Panc1 (cell line): ENCODE measurements at regions not wholly inside any gene's neighbourhood (a gene's known extent, or its start where the extent isn't known, plus 50 kb on each side); places are given as distances from the start of the nearest gene placed in this dataset.

Experiments
- ATAC-seq: fragments of 200-7000 bp; cut with Tn5 transposase; 2 replicates; pipeline ENCODE4 v1.9.1; 2020; ENCODE audit warnings: mild to moderate bottlenecking, moderate library complexity
- BruUV-seq: library from RNA; stranded (reverse); fragments of 400-500 nt; replicated peaks from 2 replicates; lab custom pipeline; 2021; lab: Mats Ljungman, UMichigan
- CTCF ChIA-PET: fragments of 300-600 bp; sonication (Branson Sonifier 250); formaldehyde crosslinking; loops from one replicate; lab custom pipeline; 2022; ENCODE audit warnings: antibody characterized with exemption; lab: Charles Lee
- POLR2A ChIA-PET: fragments of 300-600 bp; sonication (Branson Sonifier 250); formaldehyde crosslinking; loops from one replicate; lab custom pipeline; 2022; ENCODE audit warnings: antibody characterized with exemption; lab: Charles Lee
- DNase-seq: peaks from one replicate; pipeline ENCODE4 v3.0.0-alpha.2; 2010; ENCODE audit warnings: low read depth, low spot score
- H3K27ac ChIP-seq: 2 replicates; pipeline ENCODE4 v1.5.1; 2011; ENCODE audit warnings: mild to moderate bottlenecking, low read length, inconsistent platforms
- H3K27me3 ChIP-seq: fragments of 200-500 bp; sonication (Bioruptor generic); 2 replicates; pipeline ENCODE4 v1.6.0; 2014; ENCODE audit warnings: low read length, inconsistent platforms; ENCODE audit not compliant: control insufficient read depth, insufficient read depth
- H3K36me3 ChIP-seq: fragments of 200-500 bp; sonication (Bioruptor generic); 2 replicates; pipeline ENCODE4 v1.5.1; 2014; ENCODE audit warnings: inconsistent platforms, mild to moderate bottlenecking, low read length, moderate library complexity; ENCODE audit not compliant: control insufficient read depth, insufficient read depth
- H3K4me1 ChIP-seq: 2 replicates; pipeline ENCODE4 v1.5.1; 2011; ENCODE audit warnings: inconsistent platforms, mild to moderate bottlenecking, low read length, moderate library complexity; ENCODE audit not compliant: control insufficient read depth, insufficient read depth
- H3K4me3 ChIP-seq, 2 experiments: 2 replicates each; pipeline ENCODE4 v1.5.1; 2011 to 2012; ENCODE audit warnings: low read depth in 2 of 2, low read length in 2 of 2, mild to moderate bottlenecking in 2 of 2, inconsistent platforms in 1 of 2, moderate library complexity in 1 of 2
- H3K9me3 ChIP-seq: fragments of 200-500 bp; sonication (Bioruptor generic); 2 replicates; pipeline ENCODE4 v1.5.1; 2014; ENCODE audit warnings: low read depth, mild to moderate bottlenecking, inconsistent platforms, low read length, moderate library complexity; ENCODE audit not compliant: control insufficient read depth, insufficient read depth
- CTCF ChIP-seq: fragments of 450-650 bp; IDR thresholded peaks from 2 replicates; pipeline ENCODE4 v1.5.1; 2017; ENCODE audit warnings: mild to moderate bottlenecking
- POLR2AphosphoS5 ChIP-seq: IDR thresholded peaks from 2 replicates; pipeline ENCODE4 v1.6.1; 2012; ENCODE audit warnings: mild to moderate bottlenecking, low read depth, low read length, moderate library complexity
- REST ChIP-seq, 2 experiments: IDR thresholded peaks; 2 replicates each; pipeline ENCODE4 v1.6.1; 2011 to 2012; ENCODE audit warnings: low read depth in 2 of 2, control low read depth in 1 of 2, low read length in 1 of 2, mild to moderate bottlenecking in 1 of 2, moderate library complexity in 1 of 2; ENCODE audit not compliant: insufficient read depth in 1 of 2
- SIN3A ChIP-seq: IDR thresholded peaks from 2 replicates; pipeline ENCODE4 v1.6.1; 2012; ENCODE audit warnings: low read depth, mild to moderate bottlenecking, low read length, moderate library complexity, borderline replicate concordance; ENCODE audit not compliant: insufficient read depth
- TCF7L2 ChIP-seq: IDR thresholded peaks from 2 replicates; pipeline ENCODE4 v1.6.1; 2011; ENCODE audit warnings: mild to moderate bottlenecking, low read depth, low read length, inconsistent platforms
- in situ Hi-C: cut with HindIII; loops from 2 replicates; pipeline ENCODE4 v1.10.0; 2016; ENCODE audit warnings: low sequenced_read_pairs, low pct_unique_long_range_greater_than_20kb
- intact Hi-C: fragments of 100-400 bp; cut with micrococcal nuclease; formaldehyde crosslinking; loops from one replicate; pipeline ENCODE4 v1.10.0; 2022; ENCODE audit not compliant: unreplicated experiment

GRCh38 chr7:124996778-124997177, 67.2 kb upstream of the POT1 start:
- Histone ChIP-seq H3K36me3 (no peaks in the 10 kb centered on the region), H3K4me3 (no peak overlapping the region), H3K9me3 (no peaks in the 10 kb centered on the region), H3K27ac (no peak overlapping the region), H3K4me1 (peaks cover 2% of the 10 kb centered on the region; the same call in 1 of the 2 replicates), H3K27me3 (no peaks in the 10 kb centered on the region)
- ChIA-PET POLR2A (no interaction called here), CTCF (interaction anchor here (0.7 kb wide), 1 partner anchor 975 kb away, joined by 8 read pairs; no protein-coding TSS in a partner anchor)
- TF ChIP-seq TCF7L2 (no peak), CTCF (peak; percentile 42), POLR2AphosphoS5 (no peak), REST (IDR thresholded peaks at IDR 0.05; ENCODE audit: insufficient read depth in 1 of 2, low read depth in 2 of 2, low read length in 1 of 2) (no peak), SIN3A (no peak)
- intact Hi-C loops: no loop called here
- DNase-seq: peak; percentile 5
- ATAC-seq: no peak
- in situ Hi-C loops: no loop called here
- BruUV-seq: no TSS peak

- Histone ChIP-seq H3K27me3 (no peaks in the 10 kb centered on the region), H3K36me3 (no peaks in the 10 kb centered on the region), H3K4me1 (peaks cover 2% of the 10 kb centered on the region; the same call in 1 of the 2 replicates), H3K4me3 (no peak overlapping the region; a peak in 1 of 4 replicates), H3K27ac (no peak overlapping the region), H3K9me3 (no peaks in the 10 kb centered on the region)
- TF ChIP-seq TCF7L2 (no peak), CTCF (no peak), POLR2AphosphoS5 (no peak), REST (IDR thresholded peaks at IDR 0.05; ENCODE audit: insufficient read depth in 1 of 2, low read depth in 2 of 2, low read length in 1 of 2) (no peak), SIN3A (no peak)
- CTCF ChIA-PET: no interaction called here
- intact Hi-C loops (no loop called here), in situ Hi-C loops (no loop called here)
- DNase-seq: peak; percentile 39
- BruUV-seq: no TSS peak
- POLR2A ChIA-PET: no interaction called here
- ATAC-seq: peak; percentile 92
Observed at GRCh38 chr7:124992851-124993562, 63.4 kb upstream of the POT1 start.
